ENCODE measurements at regions not wholly inside any gene's neighbourhood (a gene's known extent, or its start where the extent isn't known, plus 50 kb on each side); places are given as distances from the start of the nearest gene placed in this dataset.

DNA sequence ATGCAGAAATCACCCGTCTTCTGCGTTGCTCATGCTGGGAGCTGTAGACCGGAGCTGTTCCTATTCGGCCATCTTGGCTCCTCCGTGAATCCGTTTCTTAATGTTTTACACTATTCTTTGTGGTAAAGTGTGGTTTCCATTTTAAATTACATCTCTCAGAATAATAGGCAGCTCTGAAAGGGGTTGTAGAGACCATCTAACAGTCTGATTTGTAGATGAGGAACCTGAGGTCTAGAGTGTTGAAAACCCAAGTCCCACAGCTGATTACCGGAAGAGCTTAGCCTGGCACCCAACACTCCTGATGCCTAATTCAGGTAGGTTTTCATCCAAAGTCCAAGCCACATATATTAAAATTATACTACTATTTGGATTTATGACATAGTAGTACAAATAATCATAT lies 144.0 kb downstream of the LEPR start:
- TF ChIP-seq EZH2 (IDR thresholded peaks at IDR 0.05; ENCODE audit: borderline replicate concordance, low read length) = no peak
- TF ChIP-seq, protein P1, sequence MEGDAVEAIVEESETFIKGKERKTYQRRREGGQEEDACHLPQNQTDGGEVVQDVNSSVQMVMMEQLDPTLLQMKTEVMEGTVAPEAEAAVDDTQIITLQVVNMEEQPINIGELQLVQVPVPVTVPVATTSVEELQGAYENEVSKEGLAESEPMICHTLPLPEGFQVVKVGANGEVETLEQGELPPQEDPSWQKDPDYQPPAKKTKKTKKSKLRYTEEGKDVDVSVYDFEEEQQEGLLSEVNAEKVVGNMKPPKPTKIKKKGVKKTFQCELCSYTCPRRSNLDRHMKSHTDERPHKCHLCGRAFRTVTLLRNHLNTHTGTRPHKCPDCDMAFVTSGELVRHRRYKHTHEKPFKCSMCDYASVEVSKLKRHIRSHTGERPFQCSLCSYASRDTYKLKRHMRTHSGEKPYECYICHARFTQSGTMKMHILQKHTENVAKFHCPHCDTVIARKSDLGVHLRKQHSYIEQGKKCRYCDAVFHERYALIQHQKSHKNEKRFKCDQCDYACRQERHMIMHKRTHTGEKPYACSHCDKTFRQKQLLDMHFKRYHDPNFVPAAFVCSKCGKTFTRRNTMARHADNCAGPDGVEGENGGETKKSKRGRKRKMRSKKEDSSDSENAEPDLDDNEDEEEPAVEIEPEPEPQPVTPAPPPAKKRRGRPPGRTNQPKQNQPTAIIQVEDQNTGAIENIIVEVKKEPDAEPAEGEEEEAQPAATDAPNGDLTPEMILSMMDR (IDR thresholded peaks at IDR 0.05; ENCODE audit: low read length) = no peak
